PC-9 (cell line): ENCODE measurements at regions not wholly inside any gene's neighbourhood (a gene's known extent, or its start where the extent isn't known, plus 50 kb on each side); places are given as distances from the start of the nearest gene placed in this dataset.

Source experiments
- BruUV-seq: library from RNA; stranded (reverse); fragments of 400-500 nt; replicated peaks from 2 replicates; lab custom pipeline; 2021; lab: Mats Ljungman, UMichigan
- CTCF ChIA-PET: fragments of 300-600 bp; sonication (Branson Sonifier 250); formaldehyde crosslinking; loops from one replicate; lab custom pipeline; 2022; ENCODE audit warnings: antibody characterized with exemption; lab: Charles Lee
- POLR2A ChIA-PET: fragments of 300-600 bp; sonication (Branson Sonifier 250); formaldehyde crosslinking; loops from one replicate; lab custom pipeline; 2022; ENCODE audit warnings: antibody characterized with exemption; ENCODE audit not compliant: unreplicated experiment; lab: Charles Lee
- DNase-seq, 2 experiments: peaks; one replicate each; pipeline versions ENCODE4 v3.0.0 to v3.0.0-alpha.2; 2015 to 2022; ENCODE audit warnings: mixed read lengths in 1 of 2
- H2AFZ ChIP-seq: fragments of 200-600 bp; sonication (generic); 2 replicates; pipeline ENCODE4 v1.8.1; 2017; ENCODE audit warnings: antibody characterized with exemption
- H3F3A ChIP-seq: fragments of 200-600 bp; sonication (generic); 2 replicates; pipeline ENCODE4 v1.8.1; 2017; ENCODE audit warnings: antibody characterized with exemption, mild to moderate bottlenecking, low read depth; ENCODE audit not compliant: insufficient read depth
- H3K27ac ChIP-seq: fragments of 200-600 bp; sonication (generic); 2 replicates; pipeline ENCODE4 v1.6.1; 2016; ENCODE audit warnings: mixed run types
- H3K27me3 ChIP-seq: fragments of 200-600 bp; sonication (generic); 2 replicates; pipeline ENCODE4 v1.6.1; 2016; ENCODE audit warnings: low read depth, mixed run types; ENCODE audit not compliant: insufficient read depth
- H3K36me3 ChIP-seq: fragments of 200-600 bp; sonication (generic); 2 replicates; pipeline ENCODE4 v1.6.1; 2016; ENCODE audit warnings: low read depth, mixed run types
- H3K4me1 ChIP-seq: fragments of 200-600 bp; sonication (generic); replicated peaks from 2 replicates; pipeline ENCODE4 v1.6.1; 2016; ENCODE audit warnings: mixed run types; ENCODE audit not compliant: insufficient read depth
- H3K4me2 ChIP-seq: fragments of 200-600 bp; sonication (generic); 2 replicates; pipeline ENCODE4 v1.6.1; 2017; ENCODE audit warnings: mixed run types
- H3K4me3 ChIP-seq: fragments of 200-600 bp; sonication (generic); 2 replicates; pipeline ENCODE4 v1.6.1; 2016; ENCODE audit warnings: mixed run types
- H3K79me2 ChIP-seq: fragments of 200-600 bp; sonication (generic); 2 replicates; pipeline ENCODE4 v1.6.1; 2017; ENCODE audit warnings: low read depth, mixed run types
- H3K9me2 ChIP-seq: fragments of 200-600 bp; sonication (generic); 2 replicates; pipeline ENCODE4 v1.8.1; 2017; ENCODE audit warnings: mild to moderate bottlenecking; ENCODE audit not compliant: insufficient read depth
- H3K9me3 ChIP-seq: fragments of 200-600 bp; sonication (generic); 2 replicates; pipeline ENCODE4 v1.8.1; 2016; ENCODE audit warnings: low read depth; ENCODE audit not compliant: insufficient read depth
- H4K20me1 ChIP-seq: fragments of 200-600 bp; sonication (generic); 2 replicates; pipeline ENCODE4 v1.8.1; 2017; ENCODE audit not compliant: insufficient read depth
- EZH2 ChIP-seq: fragments of 200-600 bp; sonication (generic); IDR thresholded peaks from 2 replicates; pipeline ENCODE4 v1.8.0; 2017; ENCODE audit warnings: antibody characterized with exemption, low read depth
- intact Hi-C: fragments of 100-400 bp; cut with micrococcal nuclease; formaldehyde crosslinking; loops from one replicate; pipeline ENCODE4 v1.10.0; 2022; ENCODE audit not compliant: unreplicated experiment
- TF ChIP-seq, protein P1 (sequence below): fragments of 200-600 bp; sonication (generic); conservative IDR thresholded peaks from 2 replicates; pipeline ENCODE4 v1.6.1; 2017; ENCODE audit warnings: mixed run types, antibody characterized with exemption, mild to moderate bottlenecking, moderate library complexity

DNA sequence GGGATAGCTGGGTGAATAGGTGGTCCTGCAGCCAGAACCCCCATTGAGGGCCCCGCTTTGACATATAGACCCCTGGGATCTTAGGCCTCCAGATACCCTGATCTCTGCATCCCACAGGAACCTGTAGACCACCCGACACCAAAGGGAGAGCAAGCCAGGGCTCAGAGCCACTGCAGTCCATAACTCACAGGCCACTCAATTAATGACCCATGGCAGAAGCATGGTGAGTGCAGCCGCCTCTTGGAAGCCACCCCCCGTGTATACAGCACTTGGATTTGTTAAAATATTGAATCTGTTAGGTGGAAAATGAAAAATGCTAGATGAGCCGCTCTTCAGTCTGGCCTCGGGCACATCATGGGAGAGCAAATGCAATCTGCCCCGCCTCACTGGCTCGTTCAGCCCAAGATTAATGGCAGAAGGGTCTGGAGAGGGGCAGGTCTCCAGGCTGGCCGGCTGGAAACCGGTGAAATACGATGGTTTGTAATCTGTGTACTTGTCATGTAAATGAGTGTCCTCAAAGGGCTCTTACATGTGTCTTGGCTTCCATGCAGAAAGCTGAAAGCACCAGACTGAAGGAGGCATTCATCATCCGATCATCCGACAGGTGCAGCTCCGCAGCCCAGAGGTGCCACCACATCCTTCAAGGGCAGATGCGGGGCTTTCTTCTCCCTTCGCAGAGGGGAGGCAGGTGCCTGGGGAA is 111.3 kb downstream of the OLFM1 start:
- ChIA-PET CTCF (no interaction called here), POLR2A (no interaction called here)
- H2AFZ ChIP-seq = no peak overlapping the region
- no peaks in the 10 kb centered on the region for H4K20me1 ChIP-seq
- H3K9me3 ChIP-seq = no peaks in the 10 kb centered on the region
- TF ChIP-seq, protein P1, sequence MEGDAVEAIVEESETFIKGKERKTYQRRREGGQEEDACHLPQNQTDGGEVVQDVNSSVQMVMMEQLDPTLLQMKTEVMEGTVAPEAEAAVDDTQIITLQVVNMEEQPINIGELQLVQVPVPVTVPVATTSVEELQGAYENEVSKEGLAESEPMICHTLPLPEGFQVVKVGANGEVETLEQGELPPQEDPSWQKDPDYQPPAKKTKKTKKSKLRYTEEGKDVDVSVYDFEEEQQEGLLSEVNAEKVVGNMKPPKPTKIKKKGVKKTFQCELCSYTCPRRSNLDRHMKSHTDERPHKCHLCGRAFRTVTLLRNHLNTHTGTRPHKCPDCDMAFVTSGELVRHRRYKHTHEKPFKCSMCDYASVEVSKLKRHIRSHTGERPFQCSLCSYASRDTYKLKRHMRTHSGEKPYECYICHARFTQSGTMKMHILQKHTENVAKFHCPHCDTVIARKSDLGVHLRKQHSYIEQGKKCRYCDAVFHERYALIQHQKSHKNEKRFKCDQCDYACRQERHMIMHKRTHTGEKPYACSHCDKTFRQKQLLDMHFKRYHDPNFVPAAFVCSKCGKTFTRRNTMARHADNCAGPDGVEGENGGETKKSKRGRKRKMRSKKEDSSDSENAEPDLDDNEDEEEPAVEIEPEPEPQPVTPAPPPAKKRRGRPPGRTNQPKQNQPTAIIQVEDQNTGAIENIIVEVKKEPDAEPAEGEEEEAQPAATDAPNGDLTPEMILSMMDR = no peak
- no peaks in the 10 kb centered on the region for H3K9me2 ChIP-seq
- H3K79me2 ChIP-seq = no peaks in the 10 kb centered on the region
- H3K27me3 ChIP-seq = peaks cover 83% of the 10 kb centered on the region
- intact Hi-C loops = no loop called here
- no peaks in the 10 kb centered on the region for H3F3A ChIP-seq
- H3K27ac ChIP-seq = no peak overlapping the region
- no peaks in the 10 kb centered on the region for H3K4me1 ChIP-seq
- no TSS peak for BruUV-seq
- no peak overlapping the region for H3K4me3 ChIP-seq
- no peak overlapping the region for H3K4me2 ChIP-seq
- H3K36me3 ChIP-seq = no peaks in the 10 kb centered on the region
- DNase-seq = no peak

DNA sequence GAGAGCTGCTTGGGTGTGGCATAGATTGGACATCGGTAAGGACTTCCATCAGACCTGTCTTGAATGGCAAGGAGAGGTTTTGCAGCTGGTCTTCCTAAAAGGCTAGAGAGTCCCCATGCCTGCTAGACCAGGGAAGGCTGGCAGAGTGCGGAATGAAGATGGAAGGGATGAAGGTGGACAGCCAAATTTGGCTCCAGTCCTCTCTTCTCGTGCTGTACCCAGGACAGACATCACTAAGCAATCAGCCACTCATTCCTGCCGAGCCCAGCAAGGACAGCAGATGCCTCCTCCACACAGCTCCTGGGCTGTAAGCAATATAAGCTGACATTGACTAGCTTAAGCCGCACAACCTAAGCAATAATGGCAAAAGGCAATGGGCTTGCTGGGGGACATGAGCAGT is 112.0 kb downstream of the OLFM1 start:
- H3F3A ChIP-seq = no peaks in the 10 kb centered on the region
- H3K4me2 ChIP-seq = no peak overlapping the region
- no peak for TF ChIP-seq EZH2
- TF ChIP-seq, protein P1 = no peak
- CTCF ChIA-PET = no interaction called here
- no peaks in the 10 kb centered on the region for H4K20me1 ChIP-seq
- no peaks in the 10 kb centered on the region for H3K4me1 ChIP-seq
- no peak for DNase-seq
- H3K36me3 ChIP-seq = no peaks in the 10 kb centered on the region
- no TSS peak for BruUV-seq
- H3K9me3 ChIP-seq = no peaks in the 10 kb centered on the region
- H3K4me3 ChIP-seq = no peak overlapping the region
- POLR2A ChIA-PET = no interaction called here
- no peak overlapping the region for H3K27ac ChIP-seq
- no peaks in the 10 kb centered on the region for H3K79me2 ChIP-seq
- H3K9me2 ChIP-seq = no peaks in the 10 kb centered on the region
- intact Hi-C loops = no loop called here
- H2AFZ ChIP-seq = no peak overlapping the region
- peaks cover 83% of the 10 kb centered on the region for H3K27me3 ChIP-seq

DNA sequence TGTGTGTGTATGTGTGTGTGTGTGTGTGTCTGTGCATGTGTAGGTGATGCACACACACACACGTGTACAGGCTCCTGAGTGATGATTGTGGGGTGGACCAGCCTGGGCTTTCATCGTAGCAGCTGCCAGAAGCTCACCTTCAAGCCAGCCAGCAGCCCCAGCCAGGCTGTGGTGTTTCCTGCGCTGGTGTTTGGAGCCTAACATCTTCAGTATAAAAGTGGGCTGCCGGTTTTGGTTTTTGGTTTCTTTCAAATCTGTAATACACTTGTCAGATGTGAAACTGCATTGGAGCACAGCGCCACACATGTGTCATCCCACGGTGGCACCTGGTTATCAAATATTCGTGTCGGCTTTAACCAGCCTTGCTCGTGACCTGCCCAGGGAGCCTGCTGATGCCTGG is 114.2 kb downstream of the OLFM1 start:
- H4K20me1 ChIP-seq = no peaks in the 10 kb centered on the region
- no peak for TF ChIP-seq EZH2
- TF ChIP-seq, protein P1 = no peak
- H3K27me3 ChIP-seq = peaks cover 95% of the 10 kb centered on the region
- no peak overlapping the region for H3K4me2 ChIP-seq
- no peaks in the 10 kb centered on the region for H3K9me3 ChIP-seq
- no peaks in the 10 kb centered on the region for H3K9me2 ChIP-seq
- no peaks in the 10 kb centered on the region for H3F3A ChIP-seq
- no TSS peak for BruUV-seq
- H2AFZ ChIP-seq = no peak overlapping the region
- no peak overlapping the region for H3K4me3 ChIP-seq
- no peaks in the 10 kb centered on the region for H3K79me2 ChIP-seq
- H3K4me1 ChIP-seq = no peaks in the 10 kb centered on the region
- H3K36me3 ChIP-seq = no peaks in the 10 kb centered on the region
- intact Hi-C loops = no loop called here
- POLR2A ChIA-PET = no interaction called here
- CTCF ChIA-PET = no interaction called here
- no peak overlapping the region for H3K27ac ChIP-seq
- no peak for DNase-seq
